GM13976 (cell line): ENCODE measurements at regions not wholly inside any gene's neighbourhood (a gene's known extent, or its start where the extent isn't known, plus 50 kb on each side); places are given as distances from the start of the nearest gene placed in this dataset.
"Not testable (repeated sequence)": the region's sequence is repeated elsewhere in the genome, so short reads cannot be mapped to it uniquely, and the experiment has no call there.

Source experiments
- DNase-seq: peaks from one replicate; pipeline ENCODE4 v3.0.0; 2012; ENCODE audit warnings: low spot score
- CTCF ChIP-seq: IDR thresholded peaks from 2 replicates; pipeline ENCODE4 v1.5.1; 2012; ENCODE audit warnings: borderline replicate concordance, mild to moderate bottlenecking; ENCODE audit not compliant: insufficient read depth; ENCODE audit errors: extremely low read depth, missing control alignments, control extremely low read depth
- in situ Hi-C: fragments of 300-500 bp; cut with MboI; formaldehyde crosslinking; loops from one replicate; pipeline ENCODE4 v1.12.0; 2022; ENCODE audit warnings: low sequenced_read_pairs, mixed read lengths, inconsistent platforms; ENCODE audit not compliant: unreplicated experiment

GRCh38 chr17:56717471-56717870, 116.2 kb downstream of the C17orf67 start:
- no peak for TF ChIP-seq CTCF
- DNase-seq, result no peak
- in situ Hi-C loops, result no loop called here

GRCh38 chr17:56718515-56718914, 115.2 kb downstream of the C17orf67 start:
- TF ChIP-seq CTCF, result no peak
- DNase-seq, result no peak
- in situ Hi-C loops, result no loop called here

- no peak for DNase-seq
- in situ Hi-C loops, result no loop called here
- TF ChIP-seq CTCF, result no peak
Observed at GRCh38 chr17:56723421-56723820, 110.3 kb downstream of the C17orf67 start.

- no peak for DNase-seq
- TF ChIP-seq CTCF, result no peak
- in situ Hi-C loops, result no loop called here
Observed at GRCh38 chr17:56724664-56725063, 109.1 kb downstream of the C17orf67 start.

GRCh38 chr17:56725144-56725543, 108.6 kb downstream of the C17orf67 start:
- TF ChIP-seq CTCF, result no peak
- in situ Hi-C loops, result no loop called here
- no peak for DNase-seq

- no peak for TF ChIP-seq CTCF
- DNase-seq, result no peak
- in situ Hi-C loops, result no loop called here
Observed at GRCh38 chr17:56727876-56728617, 105.7 kb downstream of the C17orf67 start.

- DNase-seq, in situ Hi-C loops: not testable (repeated sequence)
Observed at GRCh38 chr17:56731096-56731495, 102.6 kb downstream of the C17orf67 start.
